Activated CD8-positive, alpha-beta T cell treated with anti-CD3 and anti-CD28 coated beads for 36 hours (primary cell): ENCODE measurements at regions not wholly inside any gene's neighbourhood (a gene's known extent, or its start where the extent isn't known, plus 50 kb on each side); places are given as distances from the start of the nearest gene placed in this dataset.

Experiments
- ATAC-seq: fragments of 200-7000 bp; cut with Tn5 transposase; one replicate; pipeline ENCODE4 v1.10.0; 2021; ENCODE audit warnings: mild to moderate bottlenecking, moderate library complexity
- CTCF ChIA-PET: fragments of 350-600 bp; sonication (Branson Sonifier 250); formaldehyde crosslinking; loops from one replicate; lab custom pipeline; 2021; ENCODE audit warnings: antibody characterized with exemption; lab: Charles Lee
- POLR2A ChIA-PET: fragments of 350-600 bp; sonication (Branson Sonifier 250); formaldehyde crosslinking; loops from one replicate; lab custom pipeline; 2021; ENCODE audit warnings: antibody characterized with exemption; lab: Charles Lee
- DNase-seq: peaks from one replicate; pipeline ENCODE4 v3.0.0-alpha.2; 2020
- H3K27ac Mint-ChIP-seq: one replicate; pipeline ENCODE4 v1.8.0; 2021; ENCODE audit warnings: mild to moderate bottlenecking, mixed read lengths
- H3K27me3 Mint-ChIP-seq: one replicate; pipeline ENCODE4 v1.8.0; 2021; ENCODE audit warnings: mixed read lengths
- H3K36me3 Mint-ChIP-seq: one replicate; pipeline ENCODE4 v1.8.0; 2021; ENCODE audit warnings: low read depth, mixed read lengths
- H3K4me1 Mint-ChIP-seq: one replicate; pipeline ENCODE4 v1.8.0; 2021; ENCODE audit warnings: low read depth, mixed read lengths
- H3K4me3 Mint-ChIP-seq: one replicate; pipeline ENCODE4 v1.8.0; 2021; ENCODE audit warnings: mild to moderate bottlenecking, moderate library complexity, mixed read lengths
- H3K9me3 Mint-ChIP-seq: one replicate; pipeline ENCODE4 v1.8.0; 2021; ENCODE audit warnings: mixed read lengths
- CTCF ChIP-seq: fragments of 200-600 bp; IDR thresholded peaks from one replicate; pipeline ENCODE4 v1.8.0; 2022; ENCODE audit warnings: antibody characterized with exemption, mild to moderate bottlenecking
- intact Hi-C: fragments of 100-400 bp; cut with micrococcal nuclease; formaldehyde crosslinking; loops from one replicate; pipeline ENCODE4 v1.10.0; 2022

- ATAC-seq (no peak), DNase-seq (no peak)
- intact Hi-C loops = no loop called here
- ChIA-PET CTCF (no interaction called here), POLR2A (no interaction called here)
- H3K36me3 Mint-ChIP-seq = no peaks in the 10 kb centered on the region
- no peaks in the 10 kb centered on the region for H3K9me3 Mint-ChIP-seq
- H3K27ac Mint-ChIP-seq = no peak overlapping the region
- H3K4me1 Mint-ChIP-seq = no peaks in the 10 kb centered on the region
- H3K4me3 Mint-ChIP-seq = no peak overlapping the region
- TF ChIP-seq CTCF = no peak
- peaks cover 3% of the 10 kb centered on the region for H3K27me3 Mint-ChIP-seq
Observed at GRCh38 chr18:75563150-75563549, 135.6 kb upstream of the SMIM21 start.

- TF ChIP-seq CTCF = no peak
- no peak overlapping the region for H3K4me3 Mint-ChIP-seq
- ATAC-seq (no peak), DNase-seq (no peak)
- no peaks in the 10 kb centered on the region for H3K4me1 Mint-ChIP-seq
- H3K9me3 Mint-ChIP-seq = no peaks in the 10 kb centered on the region
- H3K27ac Mint-ChIP-seq = no peak overlapping the region
- CTCF ChIA-PET = no interaction called here
- POLR2A ChIA-PET = no interaction called here
- peaks cover 3% of the 10 kb centered on the region for H3K27me3 Mint-ChIP-seq
- no peaks in the 10 kb centered on the region for H3K36me3 Mint-ChIP-seq
- intact Hi-C loops = no loop called here
Observed at GRCh38 chr18:75562216-75562615, 134.7 kb upstream of the SMIM21 start.

GRCh38 chr18:75558790-75559189, 131.3 kb upstream of the SMIM21 start:
- DNase-seq (no peak), ATAC-seq (no peak)
- Mint-ChIP-seq H3K27me3 (no peaks in the 10 kb centered on the region), H3K36me3 (no peaks in the 10 kb centered on the region), H3K9me3 (no peaks in the 10 kb centered on the region), H3K4me1 (no peaks in the 10 kb centered on the region), H3K27ac (no peak overlapping the region), H3K4me3 (no peak overlapping the region)
- no peak for TF ChIP-seq CTCF
- intact Hi-C loops = no loop called here
- POLR2A ChIA-PET = no interaction called here
- CTCF ChIA-PET = no interaction called here

GRCh38 chr18:75556841-75557240, 129.3 kb upstream of the SMIM21 start:
- Mint-ChIP-seq H3K27ac (no peak overlapping the region), H3K27me3 (no peaks in the 10 kb centered on the region), H3K4me1 (no peaks in the 10 kb centered on the region), H3K9me3 (no peaks in the 10 kb centered on the region), H3K4me3 (no peak overlapping the region), H3K36me3 (no peaks in the 10 kb centered on the region)
- POLR2A ChIA-PET = no interaction called here
- no peak for DNase-seq
- CTCF ChIA-PET = no interaction called here
- intact Hi-C loops = no loop called here
- TF ChIP-seq CTCF = no peak
- ATAC-seq = no peak

- Mint-ChIP-seq H3K4me3 (no peak overlapping the region), H3K4me1 (no peaks in the 10 kb centered on the region), H3K9me3 (no peaks in the 10 kb centered on the region), H3K27ac (no peak overlapping the region), H3K27me3 (peaks cover 11% of the 10 kb centered on the region), H3K36me3 (no peaks in the 10 kb centered on the region)
- intact Hi-C loops = no loop called here
- ChIA-PET CTCF (no interaction called here), POLR2A (no interaction called here)
- DNase-seq (no peak), ATAC-seq (no peak)
- no peak for TF ChIP-seq CTCF
Observed at GRCh38 chr18:75554644-75555185, 127.2 kb upstream of the SMIM21 start.
